ENCODE measurements at regions not wholly inside any gene's neighbourhood (a gene's known extent, or its start where the extent isn't known, plus 50 kb on each side); places are given as distances from the start of the nearest gene placed in this dataset.
A peak's percentile ranks its signal among the peaks of the same experiment; 100 is the strongest.

- H3K4me1 ChIP-seq, result no peaks in the 10 kb centered on the region
- no peaks in the 10 kb centered on the region for H3K9me3 ChIP-seq
- TF ChIP-seq POLR2A (IDR thresholded peaks at IDR 0.05) (no peak), CTCF (IDR thresholded peaks at IDR 0.05) (no peak), EP300 (IDR thresholded peaks at IDR 0.05) (no peak)
- no peak overlapping the region for H3K4me3 ChIP-seq
- no peaks in the 10 kb centered on the region for H3K36me3 ChIP-seq
- no peak for DNase-seq (ENCODE audit: low spot score in 2 of 2)
- H3K27ac ChIP-seq, result no peak overlapping the region
- H3K27me3 ChIP-seq, result no peaks in the 10 kb centered on the region
These were observed 73.8 kb downstream of the LSMEM1 start for GRCh38 chr7:112554591-112554990.

- Histone ChIP-seq H3K36me3 (no peaks in the 10 kb centered on the region), H3K27ac (no peak overlapping the region), H3K9me3 (no peaks in the 10 kb centered on the region), H3K4me1 (no peaks in the 10 kb centered on the region), H3K4me3 (no peak overlapping the region), H3K27me3 (no peaks in the 10 kb centered on the region)
- 91 to 100% methylated on average over 1 of the region's 1 CpG for WGBS, 2 donors
- TF ChIP-seq POLR2A (IDR thresholded peaks at IDR 0.05) (no peak), CTCF (IDR thresholded peaks at IDR 0.05) (no peak), EP300 (IDR thresholded peaks at IDR 0.05) (no peak)
- no peak for DNase-seq (ENCODE audit: low spot score in 2 of 2)
These were observed 75.8 kb downstream of the LSMEM1 start for GRCh38 chr7:112556633-112557032.

- TF ChIP-seq POLR2A (IDR thresholded peaks at IDR 0.05), result no peak
- TF ChIP-seq CTCF (IDR thresholded peaks at IDR 0.05), result no peak
- no peak for TF ChIP-seq EP300 (IDR thresholded peaks at IDR 0.05)
These were observed 85.9 kb downstream of the LSMEM1 start for GRCh38 chr7:112566442-112567324.

GRCh38 chr7:112567388-112567787, 86.6 kb downstream of the LSMEM1 start:
- Histone ChIP-seq H3K4me1 (no peaks in the 10 kb centered on the region), H3K9me3 (no peaks in the 10 kb centered on the region), H3K27me3 (no peaks in the 10 kb centered on the region), H3K4me3 (no peak overlapping the region), H3K36me3 (no peaks in the 10 kb centered on the region), H3K27ac (no peak overlapping the region)
- 80 to 90% methylated on average over 2 of the region's 2 CpGs for WGBS, 2 donors
- DNase-seq (ENCODE audit: low spot score in 2 of 2), result no peak
- TF ChIP-seq POLR2A (IDR thresholded peaks at IDR 0.05) (no peak), EP300 (IDR thresholded peaks at IDR 0.05) (no peak)

More at GRCh38 chr7:112566442-112567324, 85.9 kb downstream of the LSMEM1 start:
- no peaks in the 10 kb centered on the region for H3K4me1 ChIP-seq
- WGBS, 2 donors, result 22 to 32% methylated on average over 8 of the region's 8 CpGs
- H3K36me3 ChIP-seq, result no peaks in the 10 kb centered on the region
- no peaks in the 10 kb centered on the region for H3K27me3 ChIP-seq
- H3K4me3 ChIP-seq, result peak overlapping the region in 1 of 4 donors; percentile 12
- H3K9me3 ChIP-seq, result no peaks in the 10 kb centered on the region
- no peak for DNase-seq (ENCODE audit: low spot score in 2 of 2)
- no peak overlapping the region for H3K27ac ChIP-seq

GRCh38 chr7:112571852-112572607, 91.2 kb downstream of the LSMEM1 start:
- H3K4me1 ChIP-seq, result no peaks in the 10 kb centered on the region
- H3K27me3 ChIP-seq, result no peaks in the 10 kb centered on the region
- no peak overlapping the region for H3K27ac ChIP-seq
- no peak overlapping the region for H3K4me3 ChIP-seq
- 47 to 65% methylated on average over 4 of the region's 4 CpGs for WGBS, 2 donors
- no peak for DNase-seq (ENCODE audit: low spot score in 2 of 2)
- TF ChIP-seq POLR2A (IDR thresholded peaks at IDR 0.05), result no peak
- TF ChIP-seq CTCF (IDR thresholded peaks at IDR 0.05), result no peak
- no peak for TF ChIP-seq EP300 (IDR thresholded peaks at IDR 0.05)
- H3K36me3 ChIP-seq, result no peaks in the 10 kb centered on the region
- no peaks in the 10 kb centered on the region for H3K9me3 ChIP-seq
